Right atrium auricular region (tissue), 2 donors: ENCODE measurements at regions not wholly inside any gene's neighbourhood (a gene's known extent, or its start where the extent isn't known, plus 50 kb on each side); places are given as distances from the start of the nearest gene placed in this dataset.

Experiments
- DNase-seq: peaks from one replicate; pipeline ENCODE4 v3.0.0-alpha.2; 2019; ENCODE audit warnings: low spot score
- H3K27ac ChIP-seq, 2 donors: fragments of 200-600 bp; sonication (generic); 1 replicate in 1 of 2; 2 replicates in 1 of 2; pipeline ENCODE4 v1.5.1; 2016 to 2019
- H3K27me3 ChIP-seq, 2 donors: fragments of 200-600 bp; sonication (generic); one replicate each; pipeline versions ENCODE4 v1.5.1 to v1.6.0; 2017 to 2019
- H3K36me3 ChIP-seq: fragments of 200-600 bp; sonication (generic); one replicate; pipeline ENCODE4 v1.5.1; 2016
- H3K4me1 ChIP-seq, 2 donors: fragments of 200-600 bp; sonication (generic); one replicate each; pipeline versions ENCODE4 v1.5.1 to v1.6.0; 2017 to 2019
- H3K4me3 ChIP-seq, 2 donors: fragments of 200-600 bp; sonication (generic); 1 replicate in 1 of 2; 2 replicates in 1 of 2; pipeline ENCODE4 v1.5.1; 2017 to 2019; ENCODE audit warnings: mild to moderate bottlenecking in 1 of 2, moderate library complexity in 1 of 2
- H3K9me3 ChIP-seq, 2 donors: fragments of 200-600 bp; sonication (generic); one replicate each; pipeline ENCODE4 v1.5.1; 2019
- TF ChIP-seq, protein P1 (sequence below), 2 donors: fragments of 200-600 bp; sonication (generic); IDR thresholded peaks; one replicate each; pipeline ENCODE4 v1.5.1; 2019; ENCODE audit warnings: antibody characterized with exemption in 2 of 2

DNA sequence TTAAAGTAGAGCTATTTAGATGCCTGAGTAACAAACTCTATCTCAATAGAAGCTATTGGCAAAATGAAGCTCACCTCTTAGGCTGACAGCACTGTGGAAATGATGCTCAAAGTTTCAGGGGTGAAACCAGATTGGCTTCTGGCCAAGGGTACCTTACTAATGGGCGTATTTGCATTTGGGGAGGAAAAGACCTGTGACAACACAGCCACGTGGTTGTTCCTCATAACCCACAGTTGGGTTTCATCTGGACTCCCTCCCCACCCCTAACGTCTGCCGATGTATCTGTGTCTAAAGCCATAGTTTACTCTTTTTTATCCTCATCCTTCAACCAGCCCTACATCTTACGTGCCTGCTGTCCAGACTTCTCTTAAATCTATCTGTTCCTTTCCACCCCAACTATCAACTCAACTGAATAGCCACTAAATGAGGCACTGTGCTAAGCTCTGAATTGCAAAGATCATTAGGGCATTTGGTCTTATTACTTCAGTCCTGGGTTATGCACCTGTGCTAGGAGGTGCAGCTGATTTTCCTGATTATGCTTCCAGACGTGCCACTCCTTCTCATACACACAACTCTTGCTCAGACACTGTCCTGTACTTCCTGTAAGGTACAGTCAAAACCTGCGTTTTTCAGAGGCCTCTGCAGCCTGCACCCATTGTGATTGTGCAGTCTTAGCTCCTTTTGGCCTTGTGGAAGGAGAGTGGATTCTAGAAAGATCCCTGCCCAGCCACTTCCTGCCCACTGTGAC is 80.6 kb upstream of the ARMC2 start:
- no peaks in the 10 kb centered on the region for H3K9me3 ChIP-seq

DNA sequence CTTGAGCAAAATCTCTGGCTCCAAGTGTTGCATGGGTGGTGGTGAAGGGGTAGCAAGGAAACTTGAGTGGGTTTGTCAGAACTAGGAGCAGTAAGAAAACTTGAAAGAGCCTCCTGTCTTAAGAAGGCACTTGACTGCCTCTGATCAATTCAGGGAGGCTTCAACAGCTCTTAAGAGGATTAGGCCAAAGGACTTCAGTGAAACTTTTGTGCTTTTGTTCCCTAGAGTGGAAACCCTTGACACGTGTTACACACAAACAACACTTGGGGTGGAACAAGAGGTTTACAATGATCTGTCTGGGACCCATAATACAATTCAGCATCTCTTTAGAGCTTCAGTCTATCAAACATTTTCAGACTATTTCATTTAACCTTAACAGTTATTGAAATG is 80.1 kb upstream of the ARMC2 start:
- Histone ChIP-seq H3K27me3 (no peaks in the 10 kb centered on the region), H3K9me3 (no peaks in the 10 kb centered on the region), H3K4me3 (no peak overlapping the region), H3K27ac (no peak overlapping the region), H3K36me3 (no peaks in the 10 kb centered on the region), H3K4me1 (peaks cover 0 to 9% of the 10 kb centered on the region in 2 donors)
- TF ChIP-seq, protein P1, sequence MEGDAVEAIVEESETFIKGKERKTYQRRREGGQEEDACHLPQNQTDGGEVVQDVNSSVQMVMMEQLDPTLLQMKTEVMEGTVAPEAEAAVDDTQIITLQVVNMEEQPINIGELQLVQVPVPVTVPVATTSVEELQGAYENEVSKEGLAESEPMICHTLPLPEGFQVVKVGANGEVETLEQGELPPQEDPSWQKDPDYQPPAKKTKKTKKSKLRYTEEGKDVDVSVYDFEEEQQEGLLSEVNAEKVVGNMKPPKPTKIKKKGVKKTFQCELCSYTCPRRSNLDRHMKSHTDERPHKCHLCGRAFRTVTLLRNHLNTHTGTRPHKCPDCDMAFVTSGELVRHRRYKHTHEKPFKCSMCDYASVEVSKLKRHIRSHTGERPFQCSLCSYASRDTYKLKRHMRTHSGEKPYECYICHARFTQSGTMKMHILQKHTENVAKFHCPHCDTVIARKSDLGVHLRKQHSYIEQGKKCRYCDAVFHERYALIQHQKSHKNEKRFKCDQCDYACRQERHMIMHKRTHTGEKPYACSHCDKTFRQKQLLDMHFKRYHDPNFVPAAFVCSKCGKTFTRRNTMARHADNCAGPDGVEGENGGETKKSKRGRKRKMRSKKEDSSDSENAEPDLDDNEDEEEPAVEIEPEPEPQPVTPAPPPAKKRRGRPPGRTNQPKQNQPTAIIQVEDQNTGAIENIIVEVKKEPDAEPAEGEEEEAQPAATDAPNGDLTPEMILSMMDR (IDR thresholded peaks at IDR 0.05), result no peak
- no peak for DNase-seq

More for the DNA sequence above, 80.6 kb upstream of the ARMC2 start:
- H3K4me1 ChIP-seq, result peaks cover 0 to 9% of the 10 kb centered on the region in 2 donors
- no peak for DNase-seq
- H3K36me3 ChIP-seq, result no peaks in the 10 kb centered on the region
- no peaks in the 10 kb centered on the region for H3K27me3 ChIP-seq
- H3K4me3 ChIP-seq, result no peak overlapping the region
- no peak overlapping the region for H3K27ac ChIP-seq
- TF ChIP-seq, protein P1 (IDR thresholded peaks at IDR 0.05), result no peak

DNA sequence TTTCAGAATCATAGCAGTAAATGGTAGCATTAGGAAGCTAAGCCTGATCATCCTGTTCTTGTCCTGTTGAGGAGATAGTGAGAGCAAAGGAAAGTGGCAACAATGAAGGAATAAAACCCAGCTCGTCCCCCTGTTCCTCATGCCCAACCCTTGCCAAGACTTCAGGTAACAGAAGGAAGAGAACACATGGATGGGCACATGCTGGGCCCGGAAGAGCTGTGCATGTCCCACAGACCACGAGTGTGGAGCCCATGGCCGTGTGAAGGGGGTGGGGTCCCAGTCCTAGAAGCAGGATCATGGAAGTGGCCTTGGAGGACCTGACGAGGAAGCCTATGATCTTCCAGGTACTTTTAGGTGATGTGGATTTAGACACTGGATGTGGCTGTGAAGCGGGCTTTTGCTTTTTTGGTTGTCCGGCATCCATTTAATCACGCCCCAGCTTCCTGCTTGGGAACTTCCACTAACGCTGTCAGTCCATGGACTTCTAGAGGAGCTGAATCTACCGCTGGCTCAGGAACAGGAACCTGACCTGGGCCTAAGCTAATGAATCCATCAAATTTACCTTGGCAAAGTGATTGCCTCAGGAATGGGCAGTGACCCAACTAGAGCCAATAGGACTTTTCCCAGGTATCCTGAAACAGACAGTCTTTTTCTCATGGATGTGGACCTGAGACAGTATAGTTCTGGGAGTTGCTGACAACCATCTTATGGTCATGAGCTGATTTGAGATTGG is 79.3 kb upstream of the ARMC2 start:
- TF ChIP-seq, protein P1 (IDR thresholded peaks at IDR 0.05), result no peak
- H3K4me3 ChIP-seq, result no peak overlapping the region
- peaks cover 0 to 9% of the 10 kb centered on the region in 2 donors for H3K4me1 ChIP-seq
- H3K27me3 ChIP-seq, result no peaks in the 10 kb centered on the region
- no peak overlapping the region for H3K27ac ChIP-seq
- no peak for DNase-seq
- no peaks in the 10 kb centered on the region for H3K36me3 ChIP-seq
- H3K9me3 ChIP-seq, result no peaks in the 10 kb centered on the region

DNA sequence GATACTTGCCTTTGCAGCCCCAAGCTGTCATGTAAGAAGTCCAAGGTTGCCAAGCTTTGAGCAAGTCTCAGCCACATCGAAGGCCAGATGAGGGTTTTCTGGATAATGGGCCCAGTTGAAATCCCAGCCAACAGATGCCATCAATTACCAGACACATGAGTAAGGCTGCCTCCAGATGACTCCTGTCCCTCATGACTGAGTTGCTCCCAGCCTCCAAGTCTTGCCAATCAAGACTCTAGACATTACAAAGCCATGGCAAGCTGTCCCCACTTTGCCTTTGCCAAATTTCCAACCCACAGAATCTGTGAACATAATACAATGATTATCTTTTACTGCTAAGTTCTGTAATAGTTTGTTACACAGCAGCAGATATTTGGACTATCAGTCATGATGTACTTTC is 76.8 kb upstream of the ARMC2 start:
- Histone ChIP-seq H3K27ac (no peak overlapping the region), H3K36me3 (no peaks in the 10 kb centered on the region), H3K9me3 (no peaks in the 10 kb centered on the region), H3K4me3 (no peak overlapping the region), H3K4me1 (no peaks in the 10 kb centered on the region), H3K27me3 (no peaks in the 10 kb centered on the region)
- no peak for DNase-seq
- TF ChIP-seq, protein P1 (IDR thresholded peaks at IDR 0.05), result no peak

DNA sequence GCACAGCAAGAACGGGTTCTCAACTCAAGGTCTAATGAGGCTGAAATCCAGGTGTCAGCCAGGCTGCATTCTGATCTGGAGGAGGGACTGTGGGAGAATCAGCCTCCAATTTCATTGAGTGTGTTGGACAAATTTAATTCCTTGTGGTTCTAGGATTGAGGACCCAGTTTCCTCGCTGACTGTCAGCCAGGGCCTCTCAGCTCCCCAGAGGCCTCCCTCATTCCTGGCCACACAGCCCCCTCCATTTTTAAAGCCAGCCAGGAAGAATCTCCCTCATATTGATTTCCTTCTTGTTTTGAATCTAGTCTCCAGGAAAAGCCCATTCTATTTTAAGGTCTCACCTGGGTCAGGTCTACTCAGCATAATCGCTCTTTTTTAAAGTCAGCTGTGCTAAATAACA is 73.7 kb upstream of the ARMC2 start:
- TF ChIP-seq, protein P1 (IDR thresholded peaks at IDR 0.05), result no peak
- H3K27ac ChIP-seq, result no peak overlapping the region
- H3K4me3 ChIP-seq, result no peak overlapping the region
- H3K9me3 ChIP-seq, result no peaks in the 10 kb centered on the region
- H3K36me3 ChIP-seq, result no peaks in the 10 kb centered on the region
- DNase-seq, result no peak
- no peaks in the 10 kb centered on the region for H3K27me3 ChIP-seq
- H3K4me1 ChIP-seq, result no peaks in the 10 kb centered on the region
